CD4-positive, alpha-beta T cell treated with Interleukin-1 beta for 1 hour (primary cell): ENCODE measurements at regions not wholly inside any gene's neighbourhood (a gene's known extent, or its start where the extent isn't known, plus 50 kb on each side); places are given as distances from the start of the nearest gene placed in this dataset.

ENCODE experiments used
- DNase-seq, 2 donors: peaks; one replicate each; pipeline ENCODE4 v3.0.0-alpha.2; 2020 to 2022

DNA sequence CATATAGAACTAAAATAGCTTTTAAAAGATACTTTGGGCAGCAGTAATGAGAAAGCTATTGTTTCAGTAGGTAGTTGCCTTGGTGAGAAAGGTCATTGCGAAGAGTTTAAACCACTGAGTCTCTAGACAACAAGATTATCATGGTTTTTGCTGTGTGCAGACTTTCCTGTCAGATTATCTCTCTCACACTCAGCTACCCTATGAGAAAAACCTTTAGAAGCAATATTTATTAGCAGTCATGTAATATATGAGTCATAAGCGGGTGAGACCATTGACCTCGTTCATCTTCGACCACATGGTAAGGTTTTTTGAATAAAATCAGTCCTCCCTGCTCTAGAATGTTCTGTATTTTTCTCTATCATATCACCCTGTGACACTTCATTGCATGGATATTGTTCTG lies 59.9 kb downstream of the GPR65 start:
- DNase-seq = no peak

DNA sequence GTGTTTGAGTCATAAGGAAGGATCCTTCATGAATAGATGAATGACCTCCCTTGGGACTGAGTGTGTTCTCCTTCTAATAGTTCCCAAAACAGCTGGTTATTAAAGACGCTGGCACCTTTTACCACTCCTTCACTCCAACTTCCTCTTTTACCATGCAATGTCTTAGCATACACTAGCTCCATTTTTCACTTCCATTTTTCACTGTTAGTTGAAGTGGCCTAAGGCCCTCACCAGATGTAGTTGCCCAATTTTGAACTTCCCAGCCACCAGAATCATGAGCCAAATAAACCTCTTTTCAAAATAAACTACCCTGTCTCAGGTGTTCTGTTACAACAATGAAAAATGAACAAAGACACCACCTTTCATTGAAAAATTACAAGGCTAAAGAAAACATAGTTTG lies 64.7 kb downstream of the GPR65 start:
- DNase-seq = no peak

DNA sequence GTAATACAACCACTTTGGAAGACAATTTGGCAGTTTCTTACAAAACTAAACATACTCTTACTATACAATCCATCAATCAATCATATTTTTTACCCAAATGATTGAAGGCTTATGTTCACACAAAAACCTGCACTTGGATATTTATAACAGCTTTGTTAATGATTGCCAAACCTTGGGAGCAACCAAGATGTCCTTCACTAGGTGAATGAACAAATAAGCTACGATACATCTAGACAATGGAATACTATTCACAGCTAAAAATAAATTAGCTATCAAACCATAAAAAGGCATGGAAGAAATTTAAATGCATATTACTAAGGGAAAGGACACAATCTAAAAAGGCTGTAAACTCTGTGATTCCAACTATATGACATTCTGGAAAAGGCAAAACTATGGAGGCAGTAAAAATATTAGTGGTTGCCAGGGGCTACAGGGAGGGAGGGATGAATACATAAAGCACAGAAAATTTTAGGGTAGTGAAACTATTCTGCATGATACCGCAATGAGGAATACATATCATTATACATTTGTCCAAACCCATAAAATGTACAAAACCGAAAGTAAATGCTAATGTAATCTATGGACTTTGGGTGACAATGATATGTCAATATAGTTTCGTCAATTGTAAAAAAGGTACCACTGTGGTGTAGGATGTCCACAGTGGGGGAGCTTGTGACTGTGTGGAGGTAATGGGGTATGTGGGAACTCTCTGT lies 70.5 kb downstream of the GPR65 start:
- no peak for DNase-seq

DNA sequence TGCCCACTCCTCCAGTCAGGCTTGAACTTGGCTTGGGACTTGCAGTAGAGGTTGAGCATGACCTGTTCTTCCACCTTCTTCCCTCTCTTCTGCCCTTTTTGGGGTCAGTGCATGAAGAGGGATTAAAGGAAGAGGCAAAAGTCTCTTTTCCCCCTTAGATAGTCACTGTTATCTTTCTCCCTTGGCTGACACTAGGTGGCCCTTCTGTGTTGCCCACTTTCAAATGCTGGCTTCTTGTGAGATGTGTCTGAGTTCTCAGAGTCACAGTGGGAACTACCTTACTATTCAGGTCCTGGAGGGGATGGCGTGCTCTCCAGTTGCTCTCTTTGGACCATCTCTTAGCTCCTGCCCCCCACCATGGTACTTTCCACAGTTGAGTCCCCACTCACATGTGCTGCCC lies 73.6 kb downstream of the GPR65 start:
- peak in 1 of 2 donors; percentile 4 for DNase-seq

DNA sequence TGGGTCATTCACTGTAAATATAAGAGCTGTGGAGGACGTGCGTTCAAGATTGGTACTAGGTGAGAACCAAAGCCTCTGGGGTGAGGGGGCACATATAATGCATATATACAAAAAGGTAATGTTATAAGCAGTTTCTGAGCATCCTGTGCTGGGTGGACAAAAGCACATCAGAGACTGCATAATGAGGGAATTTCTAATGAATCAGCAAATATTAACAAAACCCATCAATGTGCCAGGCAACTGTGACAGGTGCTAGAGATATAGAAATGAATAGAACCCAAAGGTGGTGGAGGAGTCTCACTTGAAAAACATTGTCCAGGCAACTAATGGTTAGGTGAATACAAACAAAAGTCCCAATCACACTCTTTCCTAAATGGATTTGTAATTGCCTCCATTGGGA lies 74.7 kb downstream of the GPR65 start:
- DNase-seq = no peak

DNA sequence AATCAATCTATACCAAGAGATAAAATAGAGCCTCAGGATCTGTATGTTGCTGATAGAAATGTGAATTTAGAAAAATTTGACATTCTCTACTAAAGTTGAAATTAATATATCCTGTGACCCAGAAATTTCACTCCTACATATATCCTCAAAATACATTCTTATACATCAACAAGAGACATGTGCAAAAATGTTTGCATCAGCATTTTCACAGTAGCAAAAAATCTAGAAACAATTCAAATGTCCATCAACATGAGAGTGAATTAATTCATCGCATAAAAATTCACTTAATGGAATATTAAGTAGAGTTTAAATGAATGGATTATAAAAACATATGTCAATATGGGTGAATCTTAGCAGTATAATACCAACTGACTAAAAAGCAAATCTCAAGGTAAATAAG lies 80.8 kb downstream of the GPR65 start:
- DNase-seq = no peak

DNA sequence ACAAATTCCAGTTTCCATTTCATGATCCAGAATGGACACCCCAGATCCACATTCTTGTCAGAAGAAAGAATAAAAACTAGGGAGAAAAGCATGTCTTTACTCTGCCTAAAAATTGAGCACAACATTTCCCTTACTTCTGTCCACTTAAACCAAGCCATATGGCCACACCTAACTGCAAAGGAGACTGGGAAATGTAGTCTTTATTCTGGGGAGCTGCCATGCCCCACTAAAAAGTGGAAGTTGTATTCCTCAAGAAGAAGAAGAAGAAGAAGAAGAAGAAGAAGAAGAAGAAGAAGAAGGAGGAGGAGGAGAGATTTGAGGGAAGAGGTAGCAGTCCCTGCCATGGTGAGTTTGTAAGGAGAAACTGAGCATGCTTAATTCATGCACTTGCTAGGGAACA lies 84.5 kb downstream of the GPR65 start:
- DNase-seq = peak in 1 of 2 donors; percentile 6

DNA sequence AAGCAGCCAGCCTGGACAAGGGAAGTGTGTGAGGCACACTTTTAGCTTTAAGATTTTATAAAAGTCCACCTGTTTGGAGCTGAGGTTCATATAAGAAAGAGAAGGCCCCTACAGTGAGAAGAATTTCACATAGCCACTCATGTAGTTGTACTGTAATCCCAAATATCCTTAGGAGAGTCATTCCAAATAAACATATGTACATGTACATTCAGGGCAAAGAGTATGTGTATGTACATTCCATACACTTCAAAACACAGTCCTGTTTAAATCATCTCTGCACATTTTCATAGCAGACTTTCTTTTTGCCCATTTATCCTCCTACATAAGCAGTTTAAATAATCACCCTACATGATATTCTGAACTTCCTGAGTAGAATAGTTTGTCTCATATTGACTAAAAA lies 87.6 kb downstream of the GPR65 start:
- no peak for DNase-seq

DNA sequence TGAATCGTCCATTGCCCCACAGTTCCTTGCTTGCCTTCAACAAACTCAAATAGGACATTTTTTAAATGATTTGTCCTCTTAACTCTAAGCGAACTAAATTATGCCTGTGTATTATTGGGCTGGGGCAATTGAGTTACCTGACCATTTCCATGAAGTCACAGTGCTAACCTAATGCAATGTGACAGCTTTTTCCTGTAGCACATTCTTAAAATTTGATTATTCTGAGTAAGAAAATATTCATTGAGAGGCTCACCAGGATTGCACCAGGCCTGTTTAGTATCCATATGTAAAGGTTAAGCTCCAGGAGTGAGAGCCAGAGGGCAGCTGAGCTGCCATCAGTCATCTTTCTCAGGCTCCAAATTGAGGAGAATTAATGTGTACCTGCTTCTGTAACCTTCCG lies 90.9 kb downstream of the GPR65 start:
- DNase-seq = no peak

DNA sequence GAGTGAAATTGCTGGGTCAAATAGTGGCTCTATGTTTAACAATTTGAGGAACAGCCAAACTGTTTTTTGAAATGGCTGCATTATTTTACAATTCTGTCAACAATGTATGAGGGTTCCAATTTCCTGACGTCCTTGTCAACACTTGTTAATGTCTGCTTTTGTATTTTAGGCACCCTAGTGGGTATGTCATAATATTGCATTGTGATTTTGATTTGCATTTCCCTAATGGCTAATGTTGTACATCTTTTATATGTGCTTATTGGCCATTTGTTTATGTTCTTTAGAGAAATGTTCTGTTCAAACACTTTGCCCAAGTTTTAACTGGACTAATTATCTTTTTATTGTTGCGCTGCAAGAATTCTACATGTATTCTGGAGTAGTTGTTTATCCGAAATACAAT lies 93.2 kb downstream of the GPR65 start:
- DNase-seq = no peak

DNA sequence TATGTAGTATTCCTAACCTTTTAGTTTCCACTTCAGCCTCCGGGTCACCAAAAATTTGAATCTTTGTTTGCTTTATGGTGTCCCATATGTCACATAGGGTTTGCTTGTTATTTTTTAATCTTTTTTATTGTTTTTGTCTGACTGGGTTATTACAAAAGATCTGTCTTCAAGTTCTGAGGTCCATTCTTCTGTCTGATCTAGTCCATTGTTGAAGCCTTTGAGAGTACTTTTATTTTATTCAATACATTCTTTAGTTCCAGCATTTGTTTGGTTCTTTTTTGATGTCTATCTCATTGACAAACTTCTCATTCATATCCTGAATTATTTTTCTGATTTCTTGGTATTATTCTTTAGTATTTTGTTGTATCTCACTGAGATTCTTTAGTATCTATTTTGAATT lies 99.8 kb downstream of the GPR65 start:
- DNase-seq = no peak

DNA sequence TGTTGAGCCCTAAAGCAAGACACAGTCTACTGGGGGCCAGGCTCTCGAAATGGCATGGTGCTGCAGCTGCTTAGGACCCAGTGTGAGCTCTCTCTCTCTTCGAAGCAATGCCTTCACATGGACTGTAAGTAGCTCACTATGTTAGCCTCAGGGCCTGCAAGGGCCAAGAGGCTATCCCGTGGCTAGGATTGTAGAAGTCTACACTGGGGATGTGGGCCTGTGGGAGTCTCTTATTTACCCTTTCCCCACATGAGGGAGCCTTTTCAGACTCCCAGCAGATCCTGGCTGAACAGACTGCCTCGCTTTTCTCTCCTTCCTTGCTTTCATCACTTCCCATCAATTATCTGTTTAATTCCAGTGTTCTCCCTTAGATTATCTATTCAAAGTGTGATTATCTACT lies 101.4 kb downstream of the GPR65 start:
- no peak for DNase-seq

DNA sequence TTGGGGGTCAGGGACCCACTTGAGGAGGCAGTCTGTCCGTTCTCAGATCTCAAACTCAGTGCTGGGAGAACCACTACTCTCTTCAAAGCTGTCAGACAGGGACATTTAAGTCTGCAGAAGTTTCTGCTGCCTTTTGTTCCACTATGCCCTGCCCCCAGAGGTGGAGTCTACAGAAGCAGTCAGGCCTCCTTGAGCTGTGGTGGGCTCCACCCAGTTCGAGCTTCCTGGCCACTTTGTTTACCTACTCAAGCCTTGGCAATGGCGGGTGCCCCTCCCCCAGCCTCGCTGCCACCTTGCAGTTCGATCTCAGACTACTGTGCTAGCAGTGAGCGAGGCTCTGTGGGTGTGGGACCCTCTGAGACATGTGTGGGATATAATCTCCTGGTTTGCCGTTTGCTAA lies 122.7 kb downstream of the GPR65 start:
- peak; percentile 3 to 16 for DNase-seq

DNA sequence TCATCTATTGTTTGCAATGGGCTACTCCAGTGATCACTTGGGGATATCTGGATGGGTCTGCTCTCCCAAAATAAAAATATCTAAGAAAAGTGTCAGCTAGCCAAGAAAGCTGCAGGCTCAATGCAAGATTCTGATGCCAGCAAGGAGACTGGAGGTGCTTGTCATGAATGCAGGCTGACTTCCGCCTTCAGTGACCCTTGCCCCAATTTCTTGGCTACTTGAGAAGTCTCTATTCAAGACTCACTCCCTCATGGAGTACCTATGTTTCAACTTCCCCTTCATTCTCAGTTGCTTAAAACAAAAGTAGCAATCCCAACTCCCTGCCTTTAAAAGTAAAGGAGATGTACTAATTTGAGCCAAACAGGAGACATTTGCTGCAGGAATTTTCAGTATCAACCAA lies 123.9 kb downstream of the GPR65 start:
- no peak for DNase-seq

DNA sequence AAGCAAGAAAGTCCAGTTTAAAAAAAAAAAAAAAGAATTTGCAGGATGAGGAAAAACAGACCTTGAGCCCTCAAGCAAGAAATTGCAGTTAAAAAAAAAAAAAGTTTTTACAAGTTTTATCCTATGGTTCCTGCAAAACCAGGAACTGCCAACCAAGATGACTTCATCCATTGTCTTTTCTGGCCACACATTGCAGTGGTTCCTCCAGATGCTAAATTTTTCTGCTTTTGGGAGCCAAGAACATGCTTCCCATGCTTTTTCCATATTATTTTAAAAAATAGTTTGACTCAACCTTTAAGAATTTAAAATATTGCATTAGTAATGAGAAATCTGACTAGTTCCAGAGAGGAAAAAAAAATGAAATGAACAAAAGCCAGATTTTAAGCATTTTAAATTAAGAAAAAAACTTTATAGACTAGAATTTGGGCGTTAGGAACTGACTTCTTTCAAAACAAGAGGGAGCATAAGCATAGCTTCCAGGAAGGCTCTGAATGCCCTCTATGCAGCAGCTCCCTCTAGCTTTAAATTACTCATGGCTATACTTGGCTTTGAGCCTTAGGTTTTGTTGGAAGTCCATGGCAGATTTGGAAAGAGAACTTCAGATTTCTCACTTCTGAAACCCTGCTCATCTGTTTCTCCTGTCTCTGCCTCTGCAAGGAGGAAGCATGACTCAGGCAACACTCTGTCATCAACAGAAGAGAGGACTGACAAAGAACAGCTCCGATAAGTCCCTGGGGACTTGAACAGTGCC lies 124.5 kb downstream of the GPR65 start:
- DNase-seq = peak; percentile 8 to 17

DNA sequence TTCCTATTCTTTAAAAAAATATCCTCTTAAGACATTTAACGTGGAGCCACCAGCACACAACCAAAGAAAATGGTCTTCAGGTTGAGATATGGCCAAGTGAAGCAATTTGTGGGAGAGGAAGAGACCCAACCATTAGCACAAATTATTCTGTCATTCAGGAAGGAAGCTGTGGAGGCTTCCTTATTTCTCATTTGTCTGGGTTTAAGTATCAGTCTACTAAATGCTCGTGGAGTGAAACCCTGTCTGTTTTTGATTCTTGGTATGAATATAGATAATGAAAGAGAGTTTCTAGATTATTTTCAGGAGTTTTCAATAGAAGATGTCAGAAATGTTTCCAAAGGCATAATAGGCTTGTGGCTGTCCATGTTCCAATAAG lies 125.1 kb downstream of the GPR65 start:
- no peak for DNase-seq
